HUES64 (cell line): ENCODE measurements at regions not wholly inside any gene's neighbourhood (a gene's known extent, or its start where the extent isn't known, plus 50 kb on each side); places are given as distances from the start of the nearest gene placed in this dataset.

Experiments used
- H3K27ac ChIP-seq: 2 replicates; pipeline ENCODE4 v1.7.0; 2013; ENCODE audit warnings: low read depth, low read length, inconsistent platforms
- H3K27me3 ChIP-seq: 2 replicates; pipeline ENCODE4 v1.6.1; 2013; ENCODE audit warnings: mild to moderate bottlenecking, low read length; ENCODE audit not compliant: insufficient read depth
- H3K36me3 ChIP-seq: 2 replicates; pipeline ENCODE4 v1.6.1; 2013; ENCODE audit warnings: mild to moderate bottlenecking, low read length; ENCODE audit not compliant: insufficient read depth
- H3K4me1 ChIP-seq: 2 replicates; pipeline ENCODE4 v1.6.1; 2013; ENCODE audit warnings: mild to moderate bottlenecking, low read length, moderate library complexity; ENCODE audit not compliant: insufficient read depth
- H3K4me3 ChIP-seq: 2 replicates; pipeline ENCODE4 v1.5.1; 2013; ENCODE audit warnings: mild to moderate bottlenecking, low read length, moderate library complexity
- H3K9ac ChIP-seq: 2 replicates; pipeline ENCODE4 v1.6.1; 2013; ENCODE audit warnings: mild to moderate bottlenecking, low read depth, low read length
- H3K9me3 ChIP-seq: 2 replicates; pipeline ENCODE4 v1.6.1; 2013; ENCODE audit warnings: low read depth, low read length; ENCODE audit not compliant: insufficient read depth
- WGBS: fragments of 150-250, 120-280 bp; methylation state at CpG from one replicate; pipeline ENCODE4 v1.1.7; 2013; ENCODE audit warnings: missing lambda C conversion rate; 5-methylcytosine and 5-hydroxymethylcytosine counted together

- H3K27ac ChIP-seq, result no peak overlapping the region
- no peak overlapping the region for H3K4me3 ChIP-seq
- no peaks in the 10 kb centered on the region for H3K36me3 ChIP-seq
- 78% methylated on average over 2 of the region's 2 CpGs for WGBS
- H3K9ac ChIP-seq, result no peak overlapping the region
- no peaks in the 10 kb centered on the region for H3K4me1 ChIP-seq
- no peaks in the 10 kb centered on the region for H3K9me3 ChIP-seq
- no peaks in the 10 kb centered on the region for H3K27me3 ChIP-seq
Measured at GRCh38 chr5:28576022-28576421, 1537.6 kb upstream of the CDH9 start.

- Histone ChIP-seq H3K9ac (no peak overlapping the region), H3K9me3 (no peaks in the 10 kb centered on the region), H3K36me3 (no peaks in the 10 kb centered on the region), H3K4me3 (no peak overlapping the region), H3K27me3 (no peaks in the 10 kb centered on the region), H3K27ac (no peak overlapping the region), H3K4me1 (no peaks in the 10 kb centered on the region)
- WGBS, result 95% methylated on average over 7 of the region's 7 CpGs
Measured at GRCh38 chr5:28575368-28575767, 1537.0 kb upstream of the CDH9 start.

- H3K27ac ChIP-seq, result no peak overlapping the region
- no peak overlapping the region for H3K4me3 ChIP-seq
- no peaks in the 10 kb centered on the region for H3K36me3 ChIP-seq
- no peaks in the 10 kb centered on the region for H3K4me1 ChIP-seq
- no peak overlapping the region for H3K9ac ChIP-seq
- WGBS, result 100% methylated on average over 1 of the region's 1 CpG
- no peaks in the 10 kb centered on the region for H3K27me3 ChIP-seq
- H3K9me3 ChIP-seq, result no peaks in the 10 kb centered on the region
Measured at GRCh38 chr5:28574606-28575005, 1536.2 kb upstream of the CDH9 start.

- H3K4me3 ChIP-seq, result no peak overlapping the region
- no peaks in the 10 kb centered on the region for H3K36me3 ChIP-seq
- H3K9ac ChIP-seq, result no peak overlapping the region
- 94% methylated on average over 3 of the region's 6 CpGs for WGBS
- no peaks in the 10 kb centered on the region for H3K4me1 ChIP-seq
- H3K27ac ChIP-seq, result no peak overlapping the region
- no peaks in the 10 kb centered on the region for H3K27me3 ChIP-seq
- no peaks in the 10 kb centered on the region for H3K9me3 ChIP-seq
Measured at GRCh38 chr5:28567048-28567447, 1528.7 kb upstream of the CDH9 start.

GRCh38 chr5:28561522-28561921 lies 1523.1 kb upstream of the CDH9 start:
- H3K9ac ChIP-seq, result no peak overlapping the region
- H3K36me3 ChIP-seq, result no peaks in the 10 kb centered on the region
- H3K4me1 ChIP-seq, result no peaks in the 10 kb centered on the region
- no peak overlapping the region for H3K27ac ChIP-seq
- H3K27me3 ChIP-seq, result no peaks in the 10 kb centered on the region
- H3K9me3 ChIP-seq, result no peaks in the 10 kb centered on the region
- H3K4me3 ChIP-seq, result no peak overlapping the region

- Histone ChIP-seq H3K27ac (no peak overlapping the region), H3K4me3 (no peak overlapping the region), H3K9ac (no peak overlapping the region), H3K9me3 (no peaks in the 10 kb centered on the region), H3K27me3 (no peaks in the 10 kb centered on the region), H3K36me3 (no peaks in the 10 kb centered on the region), H3K4me1 (no peaks in the 10 kb centered on the region)
- WGBS, result 97% methylated on average over 1 of the region's 1 CpG
Measured at GRCh38 chr5:28558196-28558595, 1519.8 kb upstream of the CDH9 start.

- Histone ChIP-seq H3K27me3 (no peaks in the 10 kb centered on the region), H3K9ac (no peak overlapping the region), H3K9me3 (no peaks in the 10 kb centered on the region), H3K4me1 (no peaks in the 10 kb centered on the region), H3K4me3 (no peak overlapping the region), H3K36me3 (no peaks in the 10 kb centered on the region), H3K27ac (no peak overlapping the region)
Measured at GRCh38 chr5:28557114-28557513, 1518.7 kb upstream of the CDH9 start.

- whole genome bisulfite sequencing, result 96% methylated on average over 2 of the region's 2 CpGs
- Histone ChIP-seq H3K9me3 (no peaks in the 10 kb centered on the region), H3K9ac (no peak overlapping the region)
Measured at GRCh38 chr5:28549588-28549987, 1511.2 kb upstream of the CDH9 start.

GRCh38 chr5:28548856-28549255 lies 1510.5 kb upstream of the CDH9 start:
- H3K4me1 ChIP-seq, result no peaks in the 10 kb centered on the region
- no peak overlapping the region for H3K27ac ChIP-seq
- no peaks in the 10 kb centered on the region for H3K36me3 ChIP-seq
- no peaks in the 10 kb centered on the region for H3K27me3 ChIP-seq
- WGBS, result 100% methylated on average over 1 of the region's 1 CpG
- H3K9ac ChIP-seq, result no peak overlapping the region
- no peaks in the 10 kb centered on the region for H3K9me3 ChIP-seq
- H3K4me3 ChIP-seq, result no peak overlapping the region

More at GRCh38 chr5:28549588-28549987, 1511.2 kb upstream of the CDH9 start:
- no peak overlapping the region for H3K27ac ChIP-seq
- no peak overlapping the region for H3K4me3 ChIP-seq
- no peaks in the 10 kb centered on the region for H3K27me3 ChIP-seq
- H3K4me1 ChIP-seq, result no peaks in the 10 kb centered on the region
- H3K36me3 ChIP-seq, result no peaks in the 10 kb centered on the region

GRCh38 chr5:28544501-28544900 lies 1506.1 kb upstream of the CDH9 start:
- Histone ChIP-seq H3K9ac (no peak overlapping the region), H3K27ac (no peak overlapping the region), H3K4me3 (no peak overlapping the region), H3K9me3 (no peaks in the 10 kb centered on the region), H3K36me3 (no peaks in the 10 kb centered on the region), H3K27me3 (no peaks in the 10 kb centered on the region), H3K4me1 (no peaks in the 10 kb centered on the region)

GRCh38 chr5:28543473-28544098 lies 1505.2 kb upstream of the CDH9 start:
- Histone ChIP-seq H3K9me3 (no peaks in the 10 kb centered on the region), H3K27ac (no peak overlapping the region), H3K9ac (no peak overlapping the region), H3K4me1 (no peaks in the 10 kb centered on the region), H3K27me3 (no peaks in the 10 kb centered on the region), H3K36me3 (no peaks in the 10 kb centered on the region), H3K4me3 (no peak overlapping the region)

GRCh38 chr5:28542987-28543386 lies 1504.6 kb upstream of the CDH9 start:
- Histone ChIP-seq H3K27ac (no peak overlapping the region), H3K9me3 (no peaks in the 10 kb centered on the region), H3K4me3 (no peak overlapping the region), H3K4me1 (no peaks in the 10 kb centered on the region), H3K27me3 (no peaks in the 10 kb centered on the region), H3K36me3 (no peaks in the 10 kb centered on the region), H3K9ac (no peak overlapping the region)
- 94% methylated on average over 3 of the region's 3 CpGs for WGBS
